GM12892 (cell line): ENCODE measurements at regions not wholly inside any gene's neighbourhood (a gene's known extent, or its start where the extent isn't known, plus 50 kb on each side); places are given as distances from the start of the nearest gene placed in this dataset.

Source experiments
- DNase-seq: peaks from one replicate; pipeline ENCODE4 v3.0.0; 2011; ENCODE audit not compliant: insufficient read length
- FAIRE-seq: peaks from 2 replicates; lab custom pipeline; 2011; peaks lifted over from hg19 to GRCh38; lab: Jason Lieb, UNC
- POLR2A ChIP-seq: IDR thresholded peaks from 2 replicates; pipeline ENCODE4 v1.6.1; 2011; ENCODE audit warnings: low read depth, low read length, control low read depth
- POLR2AphosphoS5 ChIP-seq: IDR thresholded peaks from 2 replicates; pipeline ENCODE4 v1.6.1; 2011; ENCODE audit warnings: low read depth, low read length, control low read depth
- TAF1 ChIP-seq: IDR thresholded peaks from 2 replicates; pipeline ENCODE4 v1.6.1; 2011; ENCODE audit warnings: low read depth, mild to moderate bottlenecking, control low read depth, low read length, borderline replicate concordance

DNA sequence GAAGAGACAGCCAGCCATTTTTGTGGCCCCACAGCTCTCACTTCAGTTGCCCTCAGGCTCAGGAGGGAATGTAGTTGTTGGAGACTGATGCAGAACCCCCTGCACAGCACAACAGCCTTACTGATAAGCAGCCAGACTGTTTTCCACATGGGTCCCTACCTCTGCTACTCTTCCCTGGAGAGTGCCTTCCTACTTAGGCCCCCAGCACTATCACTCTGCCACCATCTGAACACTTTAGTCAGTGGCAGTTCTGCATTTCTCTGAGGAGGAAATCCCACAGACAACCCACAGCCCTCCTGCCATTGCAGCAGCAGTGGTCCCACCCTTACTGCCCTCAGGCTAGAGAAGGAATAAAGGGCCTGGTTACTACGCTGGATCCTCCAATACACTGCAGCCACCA, 61.8 kb upstream of the PTPRD start:
- TF ChIP-seq POLR2AphosphoS5 (no peak), POLR2A (no peak), TAF1 (no peak)
- no peak for DNase-seq
- no peak for FAIRE-seq

DNA sequence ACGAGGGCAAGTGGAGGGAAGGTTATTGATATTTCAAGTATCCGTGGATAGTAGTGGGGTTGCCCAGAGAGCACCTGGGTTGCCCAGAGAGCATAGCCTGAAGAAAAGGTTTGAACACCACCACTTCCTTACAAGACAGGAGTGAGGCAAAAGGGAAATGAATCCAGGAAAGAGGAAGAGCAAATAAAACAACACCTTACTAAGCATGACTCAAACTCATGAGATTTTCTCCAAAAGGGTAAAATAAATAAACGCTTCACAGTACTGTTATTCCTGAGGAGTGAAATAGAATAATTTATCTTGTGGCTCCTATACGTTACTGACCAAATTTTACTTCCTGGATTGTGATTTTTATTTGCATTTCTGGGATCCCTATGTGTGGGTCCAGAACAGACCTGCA, 65.2 kb upstream of the PTPRD start:
- no peak for FAIRE-seq
- TF ChIP-seq TAF1: no peak
- no peak for TF ChIP-seq POLR2A
- TF ChIP-seq POLR2AphosphoS5: no peak
- DNase-seq: no peak

- DNase-seq (no peak), FAIRE-seq (no peak)
- no peak for TF ChIP-seq POLR2A
- no peak for TF ChIP-seq POLR2AphosphoS5
- TF ChIP-seq TAF1: no peak
These were observed 66.0 kb upstream of the PTPRD start for GRCh38 chr9:10678790-10679189.

GRCh38 chr9:10686943-10687342, 74.1 kb upstream of the PTPRD start:
- DNase-seq: no peak
- TF ChIP-seq POLR2A: no peak
- TF ChIP-seq POLR2AphosphoS5: no peak
- no peak for TF ChIP-seq TAF1
- no peak for FAIRE-seq

- no peak for TF ChIP-seq POLR2AphosphoS5
- TF ChIP-seq POLR2A: no peak
- no peak for TF ChIP-seq TAF1
- FAIRE-seq (no peak), DNase-seq (no peak)
These were observed 77.7 kb upstream of the PTPRD start for GRCh38 chr9:10690546-10690945.

GRCh38 chr9:10697044-10697443, 84.2 kb upstream of the PTPRD start:
- FAIRE-seq (no peak), DNase-seq (no peak)
- TF ChIP-seq POLR2AphosphoS5 (no peak), POLR2A (no peak), TAF1 (no peak)

DNA sequence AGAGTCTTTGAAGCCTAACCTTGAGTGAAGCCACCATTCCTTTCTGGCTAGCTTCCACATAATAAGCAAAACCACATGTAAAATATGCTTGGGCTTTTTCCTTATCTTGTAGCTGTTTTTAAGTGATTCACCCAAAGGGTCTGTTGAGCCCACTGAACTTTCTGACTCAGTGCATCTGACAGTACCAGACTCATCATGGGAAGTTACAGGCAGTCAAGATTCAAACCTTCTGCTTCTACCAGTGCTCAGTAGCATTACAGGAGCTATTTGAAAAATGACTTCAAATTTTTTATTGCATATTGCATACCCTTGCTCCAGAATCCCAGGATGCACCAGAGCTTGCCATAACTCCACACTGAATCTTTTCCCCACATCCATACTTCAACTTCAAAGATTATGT, 87.5 kb upstream of the PTPRD start:
- DNase-seq: no peak
- TF ChIP-seq TAF1 (no peak), POLR2AphosphoS5 (no peak), POLR2A (no peak)
- no peak for FAIRE-seq

GRCh38 chr9:10700915-10701314, 88.1 kb upstream of the PTPRD start:
- DNase-seq: no peak
- no peak for FAIRE-seq
- TF ChIP-seq TAF1: no peak
- no peak for TF ChIP-seq POLR2A
- TF ChIP-seq POLR2AphosphoS5: no peak

- no peak for TF ChIP-seq TAF1
- TF ChIP-seq POLR2AphosphoS5: no peak
- TF ChIP-seq POLR2A: no peak
- FAIRE-seq (no peak), DNase-seq (no peak)
These were observed 89.1 kb upstream of the PTPRD start for GRCh38 chr9:10701906-10702305.

- FAIRE-seq (no peak), DNase-seq (no peak)
- TF ChIP-seq TAF1 (no peak), POLR2A (no peak), POLR2AphosphoS5 (no peak)
These were observed 90.3 kb upstream of the PTPRD start for GRCh38 chr9:10703139-10703538.

GRCh38 chr9:10704720-10705119, 91.9 kb upstream of the PTPRD start:
- FAIRE-seq (no peak), DNase-seq (no peak)
- TF ChIP-seq POLR2AphosphoS5 (no peak), TAF1 (no peak), POLR2A (no peak)

GRCh38 chr9:10705383-10705782, 92.6 kb upstream of the PTPRD start:
- TF ChIP-seq POLR2AphosphoS5 (no peak), TAF1 (no peak), POLR2A (no peak)
- DNase-seq (no peak), FAIRE-seq (no peak)
